ENCODE measurements at regions not wholly inside any gene's neighbourhood (a gene's known extent, or its start where the extent isn't known, plus 50 kb on each side); places are given as distances from the start of the nearest gene placed in this dataset.

GRCh38 chr3:74839566-74839965 lies 225.1 kb upstream of the CNTN3 start:
- no peak overlapping the region for H3K14ac ChIP-seq (ENCODE audit: insufficient read depth, low read length)
- no peak overlapping the region for H4K5ac ChIP-seq (ENCODE audit: insufficient read length, low read depth, low read length)
- Mint-ChIP-seq H3K27me3 (ENCODE audit: low read depth) (no peaks in the 10 kb centered on the region), H3K4me1 (peaks cover 8 to 10% of the 10 kb centered on the region in 2 experiments; a peak in 3 of 4 replicates), H3K36me3 (ENCODE audit: insufficient read depth in 1 of 3, low read depth in 3 of 3) (no peaks in the 10 kb centered on the region), H3K9me3 (no peaks in the 10 kb centered on the region), H3K4me3 (no peak overlapping the region), H3K27ac (no peak overlapping the region)
- no peaks in the 10 kb centered on the region for H3K79me2 ChIP-seq (ENCODE audit: insufficient read depth, low read length)
- H4K20me1 ChIP-seq (ENCODE audit: control insufficient read depth, insufficient read depth, insufficient read length) = no peaks in the 10 kb centered on the region
- H3K27ac ChIP-seq (ENCODE audit: insufficient read length, low read depth, low read length) = no peak overlapping the region
- WGBS (ENCODE audit: extremely low coverage, insufficient read length, low lambda C conversion rate) = no CpG with 5 or more reads among the region's 2 CpGs
- H3K18ac ChIP-seq (ENCODE audit: insufficient read length, low read depth, low read length) = no peak overlapping the region
- no peak overlapping the region for H3T11ph ChIP-seq (ENCODE audit: low read length)
- H2AK5ac ChIP-seq (ENCODE audit: insufficient read length, low read length) = no peak overlapping the region
- no peak overlapping the region for H3K9ac ChIP-seq (ENCODE audit: extremely low read depth, insufficient read length, low read length)
- H2BK12ac ChIP-seq (ENCODE audit: insufficient read length, low read depth, low read length) = no peak overlapping the region
- no peak overlapping the region for H3K56ac ChIP-seq (ENCODE audit: insufficient read length, low read depth, low read length)
- H3K23ac ChIP-seq (ENCODE audit: insufficient read length, low read depth, low read length) = no peak overlapping the region
- no peak overlapping the region for H2BK15ac ChIP-seq (ENCODE audit: low read depth, low read length)
- no peak for TF ChIP-seq CTCF (conservative IDR thresholded peaks at IDR 0.05)
- no peaks in the 10 kb centered on the region for H3K27me3 ChIP-seq (ENCODE audit: insufficient read depth, low read length)
- no peak overlapping the region for H2BK5ac ChIP-seq (ENCODE audit: insufficient read length, low read length)
- H2AFZ ChIP-seq (ENCODE audit: low read length) = no peak overlapping the region
- H3K4ac ChIP-seq (ENCODE audit: low read depth, low read length) = no peak overlapping the region
- no peaks in the 10 kb centered on the region; the same call in 1 of the 2 replicates for H3K4me1 ChIP-seq (ENCODE audit: insufficient read depth, low read length)
- H2BK20ac ChIP-seq (ENCODE audit: low read depth, low read length, poor library complexity, severe bottlenecking) = no peak overlapping the region
- no peak for DNase-seq
- no peak overlapping the region for H3K4me2 ChIP-seq (ENCODE audit: insufficient read depth, insufficient read length, low read length)
- H4K91ac ChIP-seq (ENCODE audit: insufficient read length, low read depth, low read length) = no peak overlapping the region
- no peaks in the 10 kb centered on the region for H3K9me3 ChIP-seq (ENCODE audit: control insufficient read depth, low read depth, low read length)
- no peak overlapping the region for H4K8ac ChIP-seq (replicated peaks; ENCODE audit: insufficient read length, low read depth, low read length)
- no peak overlapping the region for H2BK120ac ChIP-seq (ENCODE audit: low read depth, low read length, poor library complexity, severe bottlenecking)
- H3K79me1 ChIP-seq (ENCODE audit: insufficient read depth, low read depth, low read length, poor library complexity, severe bottlenecking) = no peaks in the 10 kb centered on the region
- H3K23me2 ChIP-seq (ENCODE audit: insufficient read length, low read depth, low read length, poor library complexity, severe bottlenecking) = no peaks in the 10 kb centered on the region

All from H9 (cell line).